ENCODE measurements at regions not wholly inside any gene's neighbourhood (a gene's known extent, or its start where the extent isn't known, plus 50 kb on each side); places are given as distances from the start of the nearest gene placed in this dataset.

DNA sequence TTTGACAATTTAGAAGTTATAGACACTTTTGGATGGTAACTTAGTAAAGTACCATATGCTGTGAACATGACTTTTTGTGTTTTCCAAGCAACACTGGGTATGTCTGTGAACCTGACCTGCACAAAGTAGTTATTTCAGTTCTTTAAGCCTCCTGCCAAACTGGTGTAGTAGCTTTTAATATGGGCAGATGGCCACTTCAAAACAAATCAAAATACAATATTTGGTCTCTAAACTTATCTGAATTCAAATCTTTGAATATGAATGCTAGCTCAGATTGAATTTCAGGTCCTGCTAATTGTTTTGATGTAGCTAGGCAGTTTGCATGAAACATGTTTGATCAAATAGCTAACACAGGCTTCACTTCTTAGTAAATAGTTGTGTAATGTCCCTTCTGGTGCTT is 1176.7 kb upstream of the CDH9 start:
- no peak for DNase-seq

DNA sequence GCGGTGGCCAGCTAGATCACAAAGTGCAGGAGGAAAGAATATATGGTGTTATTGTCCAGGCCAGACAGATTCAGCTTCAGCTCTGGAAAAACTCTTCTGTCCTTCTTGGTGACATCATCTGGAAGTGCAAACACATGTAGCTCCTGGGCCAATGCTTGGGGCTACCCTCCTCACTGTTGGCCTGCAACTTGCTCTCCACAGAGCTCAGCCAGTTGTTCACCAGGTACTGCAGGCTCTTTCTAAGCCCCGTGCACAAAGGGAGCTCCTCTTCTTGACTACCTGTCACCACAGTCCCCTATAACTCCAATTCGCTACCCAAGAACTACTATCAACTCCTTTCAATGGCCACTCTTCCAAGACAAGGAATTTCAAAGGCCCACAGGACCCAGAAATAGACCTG is 1175.9 kb upstream of the CDH9 start:
- no peak for DNase-seq

GRCh38 chr5:28208356-28208755 is 1170.0 kb upstream of the CDH9 start:
- no peak for DNase-seq

GRCh38 chr5:28190011-28190410 is 1151.6 kb upstream of the CDH9 start:
- no peak for DNase-seq

GRCh38 chr5:28174691-28175090 is 1136.3 kb upstream of the CDH9 start:
- DNase-seq = no peak

- no peak for DNase-seq
Measured at GRCh38 chr5:28165096-28165495, 1126.7 kb upstream of the CDH9 start.

DNA sequence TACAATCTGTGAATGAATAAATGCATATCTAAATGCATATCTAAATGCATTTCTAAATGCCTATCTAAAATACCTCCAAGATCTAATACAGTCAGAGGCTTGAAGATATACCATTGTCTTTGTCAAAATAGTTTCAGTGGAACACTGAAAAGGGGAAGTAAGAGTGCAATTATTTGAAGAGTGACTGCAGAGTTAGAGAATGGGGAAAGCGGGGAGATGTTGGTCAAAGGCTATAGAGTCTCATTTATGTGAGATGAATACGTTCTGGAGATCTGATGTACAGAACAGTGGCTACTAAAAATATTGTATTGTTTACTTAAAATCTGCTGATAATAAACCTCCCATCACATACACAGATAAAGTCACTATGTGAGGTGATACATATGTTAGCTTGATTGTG is 1126.2 kb upstream of the CDH9 start:
- DNase-seq = no peak

DNA sequence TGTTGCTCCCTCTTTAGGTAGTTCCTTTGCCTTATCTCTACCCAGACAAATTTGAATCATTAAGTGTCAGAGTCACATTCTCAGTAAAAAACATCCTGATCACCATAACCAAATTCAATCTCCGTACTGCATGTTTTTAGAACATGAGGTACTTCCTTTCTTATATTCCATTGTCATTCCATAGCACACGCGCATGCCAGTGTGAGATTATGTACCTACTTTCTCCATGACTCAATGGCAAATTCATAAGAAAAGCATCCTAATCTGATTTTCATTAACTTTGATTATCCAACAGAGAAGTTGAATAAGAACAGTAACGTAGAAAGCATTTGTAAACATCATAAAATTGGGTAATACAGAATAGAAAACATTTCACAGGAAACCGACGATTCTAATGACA is 1118.6 kb upstream of the CDH9 start:
- DNase-seq = no peak

DNA sequence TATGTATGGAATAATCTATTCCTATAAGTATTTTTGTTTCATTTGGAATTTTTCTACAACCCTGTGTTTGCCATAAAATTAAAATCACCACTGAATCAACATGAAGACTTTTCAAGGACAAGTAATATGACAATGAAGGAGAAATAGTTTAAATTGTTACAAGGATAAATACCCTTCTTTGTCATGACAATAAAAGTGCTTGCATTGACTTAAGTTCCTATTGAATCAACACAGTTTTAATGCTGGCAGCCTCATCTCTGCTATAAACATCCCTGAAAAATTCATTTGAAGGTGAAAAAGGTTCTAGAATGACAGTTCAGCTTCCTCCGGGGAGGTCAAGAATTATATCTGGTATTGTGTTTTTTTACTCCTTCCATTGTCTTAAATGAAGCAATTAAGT is 1105.1 kb upstream of the CDH9 start:
- DNase-seq = no peak

GRCh38 chr5:28132151-28132550 is 1093.8 kb upstream of the CDH9 start:
- DNase-seq = no peak

GRCh38 chr5:28117691-28118090 is 1079.3 kb upstream of the CDH9 start:
- no peak for DNase-seq

DNA sequence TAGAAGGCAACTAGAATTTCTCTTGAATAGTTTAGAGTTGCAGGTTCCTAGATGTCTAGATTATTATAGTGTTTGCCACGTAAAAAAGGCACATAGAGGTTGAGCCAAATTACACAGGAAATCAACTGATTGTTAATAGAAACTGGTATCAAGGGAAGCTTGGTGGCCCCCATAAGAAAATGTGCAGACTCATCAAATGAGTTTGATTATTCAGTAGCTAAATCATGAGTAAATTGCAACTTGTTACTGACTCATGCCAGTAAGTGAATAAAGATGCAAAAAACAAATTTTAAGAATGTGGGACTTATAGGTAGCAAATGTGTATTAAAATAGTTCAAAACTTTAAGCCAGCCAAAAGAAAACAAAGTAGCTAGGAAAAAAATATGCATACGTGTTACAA is 1078.9 kb upstream of the CDH9 start:
- DNase-seq = no peak

DNA sequence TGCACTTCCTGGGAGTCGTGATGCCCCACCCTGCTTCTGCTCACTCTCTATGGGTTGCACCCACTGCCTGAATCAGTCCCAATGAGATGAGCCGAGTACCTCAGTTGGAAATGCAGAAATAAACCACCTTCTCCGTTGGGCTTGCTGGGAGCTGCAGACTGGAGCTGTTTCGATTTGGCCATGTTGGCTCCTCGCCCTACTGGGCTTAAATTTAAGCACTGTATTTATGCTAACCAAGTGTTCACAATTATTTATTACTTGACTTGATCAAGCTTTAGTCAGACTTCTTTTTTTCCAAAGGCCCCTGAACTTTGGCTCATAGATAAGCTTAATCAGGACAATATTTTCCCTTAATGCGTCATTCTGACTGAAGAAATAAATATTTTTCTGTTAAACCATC is 1072.4 kb upstream of the CDH9 start:
- DNase-seq = no peak

DNA sequence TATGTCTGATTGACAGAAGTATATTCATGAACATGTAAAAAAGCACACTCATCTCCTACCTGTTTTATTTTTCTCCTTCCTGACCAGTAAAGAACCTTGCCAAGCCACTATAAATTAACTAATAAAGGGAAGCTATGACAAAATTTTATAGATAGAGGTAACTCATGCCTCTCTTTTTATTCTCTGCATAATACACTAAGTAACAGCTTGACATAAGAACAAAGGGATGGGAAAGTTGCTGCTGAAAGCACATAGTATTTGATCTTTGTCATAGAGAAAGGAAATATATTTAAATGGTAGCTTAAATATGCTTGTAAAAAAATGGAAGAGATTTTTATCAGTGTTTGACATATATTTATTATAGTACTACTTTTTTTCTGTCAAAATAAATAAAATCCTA is 1065.7 kb upstream of the CDH9 start:
- no peak for DNase-seq

DNA sequence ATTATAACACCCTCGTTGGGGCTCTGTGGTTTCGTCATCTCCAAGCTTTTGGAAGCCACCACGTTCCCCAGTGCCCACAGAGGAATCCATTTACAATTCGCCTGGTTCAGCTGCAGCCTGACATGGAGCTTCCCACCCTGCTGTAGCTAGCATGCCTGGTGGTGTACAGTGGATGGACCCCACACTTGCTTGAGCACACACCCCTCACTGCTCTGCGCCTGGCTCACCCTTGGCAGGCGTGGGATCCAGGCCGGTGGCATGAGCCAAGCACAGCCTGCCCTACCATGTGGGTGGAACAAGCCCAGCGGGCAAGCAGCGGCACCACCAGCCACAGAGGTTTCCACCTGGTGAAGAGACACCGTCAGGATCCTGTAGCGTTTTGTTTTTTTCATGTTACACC is 1045.7 kb upstream of the CDH9 start:
- no peak for DNase-seq

DNA sequence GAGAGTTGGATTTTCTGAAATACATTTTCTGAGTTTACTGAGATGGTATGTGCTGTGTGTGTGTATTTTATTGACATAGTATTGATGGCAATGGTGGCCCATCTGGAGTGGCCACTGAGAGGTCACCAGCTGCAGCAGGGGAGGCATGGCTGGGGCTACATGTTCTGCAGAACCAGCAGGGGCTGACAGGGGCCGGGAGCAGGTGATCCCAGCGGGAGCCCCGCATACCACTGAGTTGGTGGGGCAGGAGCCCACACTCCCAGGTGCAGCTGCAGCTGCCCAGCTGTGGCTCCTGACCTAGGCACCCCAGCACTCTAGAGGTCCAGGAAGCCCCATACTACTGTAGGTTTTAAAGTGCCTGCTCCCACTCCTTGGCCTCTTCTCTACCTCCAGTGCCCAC is 1044.2 kb upstream of the CDH9 start:
- DNase-seq = no peak

- DNase-seq = no peak
Measured at GRCh38 chr5:28077291-28078240, 1039.2 kb upstream of the CDH9 start.

DNA sequence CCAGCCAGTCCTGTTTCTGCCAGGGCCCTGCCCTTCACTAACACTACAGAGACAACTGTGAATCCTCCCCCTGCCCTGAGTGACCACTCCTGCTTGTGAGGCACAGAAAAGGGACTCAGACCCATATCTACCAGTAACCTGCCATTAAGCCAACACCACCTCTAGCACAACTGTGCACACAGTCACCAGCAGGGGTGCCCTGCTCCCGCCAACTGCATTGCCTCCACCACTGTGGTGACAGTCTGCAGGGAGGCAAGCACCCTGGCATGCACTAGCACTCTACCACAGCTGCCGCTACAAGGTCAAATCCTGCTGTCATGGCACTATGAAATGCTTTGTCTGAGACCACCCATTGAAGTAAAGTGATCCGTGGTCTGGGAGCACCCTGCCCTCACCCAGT is 1028.5 kb upstream of the CDH9 start:
- no peak for DNase-seq

GRCh38 chr5:28065656-28066055 is 1027.3 kb upstream of the CDH9 start:
- DNase-seq = no peak

DNA sequence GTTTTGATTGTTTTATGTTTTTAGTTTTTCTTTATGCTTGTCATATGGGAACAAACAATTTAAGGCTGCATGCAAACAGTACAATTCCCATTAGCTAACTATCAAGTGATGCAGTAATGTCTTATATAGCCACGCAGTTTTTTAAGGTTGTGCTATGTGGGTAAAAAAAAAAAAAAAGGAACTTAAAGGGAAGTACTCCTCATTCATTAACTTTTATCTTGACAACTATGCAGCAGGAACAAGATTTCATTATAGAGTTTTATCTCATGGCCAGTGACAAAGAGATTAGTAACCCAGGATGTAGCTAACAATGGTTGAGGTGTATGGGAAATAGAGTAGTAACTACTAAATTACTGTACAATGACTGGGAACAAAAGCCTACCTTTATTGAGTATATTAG is 1008.2 kb upstream of the CDH9 start:
- DNase-seq = no peak

DNA sequence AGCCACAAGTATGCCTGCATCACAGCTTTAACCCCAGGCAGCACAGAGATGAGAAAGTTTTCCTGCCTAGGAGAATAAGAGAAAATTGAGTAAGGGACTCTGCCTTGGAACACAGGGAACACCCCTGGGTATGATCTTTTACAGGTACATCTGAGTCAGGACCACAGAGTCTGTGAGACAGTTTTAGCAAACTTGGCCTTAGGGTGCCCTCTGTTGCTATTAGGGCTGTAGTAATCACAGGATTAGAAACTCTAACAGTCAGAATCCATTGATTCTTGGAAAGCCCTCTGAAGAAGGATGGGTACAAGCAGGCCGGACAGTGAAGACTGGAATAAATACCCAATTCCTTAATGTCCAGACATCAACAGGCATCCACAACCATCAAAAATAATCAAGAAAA is 989.5 kb upstream of the CDH9 start:
- no peak for DNase-seq

GRCh38 chr5:28017178-28017577 is 978.8 kb upstream of the CDH9 start:
- DNase-seq = no peak

DNA sequence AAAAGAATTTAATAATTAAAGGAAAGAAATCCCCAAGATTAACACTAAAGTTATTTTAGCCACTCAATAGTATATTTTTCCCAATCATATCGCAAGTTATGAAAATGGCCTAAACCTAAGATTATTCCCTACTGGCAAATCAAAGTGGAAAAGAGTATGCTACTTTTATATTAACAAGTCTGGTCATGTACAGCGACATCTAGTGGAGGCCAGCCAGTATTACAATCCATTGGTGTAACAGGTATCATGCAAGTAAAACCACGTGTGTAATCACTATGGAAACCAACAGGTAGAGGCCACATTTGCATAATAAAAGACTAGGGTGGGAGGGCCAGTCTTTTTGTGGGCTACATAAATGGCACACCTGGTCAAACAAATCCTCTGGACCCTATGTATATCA is 976.4 kb upstream of the CDH9 start:
- no peak for DNase-seq

DNA sequence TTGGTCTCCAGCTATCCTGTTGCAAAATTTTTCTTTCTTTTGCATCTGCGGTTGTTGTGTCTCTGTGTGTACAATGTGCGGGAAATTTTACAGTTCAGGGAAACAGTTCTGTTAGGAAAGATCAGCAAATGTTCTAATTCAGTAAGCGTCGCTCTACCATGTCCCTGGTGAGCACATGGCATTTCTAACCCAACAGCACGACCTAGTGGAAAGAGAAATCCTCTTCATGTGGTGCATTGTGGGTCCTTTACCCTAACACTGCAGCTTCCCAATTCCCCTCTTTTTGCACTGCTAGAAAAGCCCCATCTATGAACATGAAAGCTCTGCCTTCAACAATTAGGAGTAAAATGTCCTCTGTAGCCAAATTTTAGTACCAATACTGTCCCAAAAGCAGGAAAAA is 974.2 kb upstream of the CDH9 start:
- DNase-seq = no peak

DNA sequence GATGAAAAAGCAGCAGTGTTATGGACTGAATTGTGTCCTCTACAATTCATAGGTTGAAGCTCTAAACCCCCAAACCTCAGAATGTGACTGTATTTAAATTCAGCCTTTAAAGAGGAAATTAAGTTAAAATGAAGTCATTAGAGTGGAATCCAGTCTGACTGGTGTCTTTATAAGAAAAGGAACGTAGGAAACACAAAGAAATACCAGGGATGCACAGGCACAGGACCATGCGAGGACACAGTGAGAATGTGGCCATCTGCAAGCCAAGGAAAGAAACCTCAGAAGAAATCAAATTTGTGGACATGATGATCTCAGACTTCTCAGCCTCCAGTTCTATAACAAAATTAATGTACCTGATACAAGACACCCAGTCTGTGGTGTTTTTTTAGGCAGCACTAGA is 971.2 kb upstream of the CDH9 start:
- no peak for DNase-seq
